ENCODE measurements at regions not wholly inside any gene's neighbourhood (a gene's known extent, or its start where the extent isn't known, plus 50 kb on each side); places are given as distances from the start of the nearest gene placed in this dataset.

DNA sequence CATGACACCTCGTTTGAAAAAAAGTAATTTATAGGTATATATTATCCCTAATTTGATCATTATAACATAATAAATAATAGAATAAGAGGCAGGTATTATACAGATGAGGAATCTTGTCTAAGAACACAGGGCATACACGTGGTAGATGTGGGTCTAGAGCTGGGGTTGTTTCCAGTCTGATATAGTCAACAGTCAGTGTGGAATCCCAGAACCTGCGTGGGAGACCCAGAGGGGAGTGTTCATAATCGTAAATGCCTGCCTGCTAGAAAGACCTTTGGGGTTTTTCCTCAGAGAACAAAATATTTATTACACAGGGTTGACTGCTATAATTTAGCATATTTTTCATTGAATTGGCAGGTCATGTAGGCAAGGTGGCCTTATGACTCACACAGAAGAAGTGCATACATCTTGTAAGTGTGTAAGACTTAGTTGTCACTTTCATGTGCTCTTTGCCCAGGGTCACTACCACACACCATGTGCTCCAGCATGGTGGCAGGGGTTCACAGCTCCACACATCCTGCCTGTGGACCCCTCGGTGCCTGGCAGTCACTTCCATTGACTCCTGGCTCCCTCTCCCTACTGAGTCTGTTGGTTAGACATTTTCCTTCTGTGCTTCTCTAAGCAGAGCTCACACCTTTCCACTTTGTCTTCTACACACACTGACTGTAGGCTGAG is 94.9 kb upstream of the IKZF1 start:
- no peak overlapping the region for H3K9ac ChIP-seq (ENCODE audit: control insufficient read depth, insufficient read depth, low read length)
- no peaks in the 10 kb centered on the region; the same call in 2 of the 3 replicates for H3K9me3 ChIP-seq (replicated peaks; ENCODE audit: control insufficient read depth, insufficient read depth, low read length)
- no peak overlapping the region for H3K4me2 ChIP-seq (ENCODE audit: control insufficient read depth, insufficient read depth)
- no TSS peak for BruUV-seq (replicated peaks)
- H3K79me2 ChIP-seq (ENCODE audit: control insufficient read depth, insufficient read depth, low read length), result no peaks in the 10 kb centered on the region
- SMC1A ChIA-PET (ENCODE audit: uncharacterized antibody, unreplicated experiment), result interaction anchor here (0.7 to 16.6 kb wide), 15 partner anchors 9 to 214 kb away, joined by 3 to 274 read pairs (median 8); no protein-coding TSS in a partner anchor
- no peaks in the 10 kb centered on the region for H3K27me3 ChIP-seq (replicated peaks in 1 of 2; ENCODE audit: control insufficient read depth in 2 of 2, insufficient read depth in 2 of 2, low read length in 1 of 2)
- DNase-seq (ENCODE audit: low read depth, low spot score), result no peak
- H3K27ac ChIP-seq (ENCODE audit: control insufficient read depth, insufficient read depth), result no peak overlapping the region
- intact Hi-C loops (cut with micrococcal nuclease; ENCODE audit: unreplicated experiment), result loop anchor here (10.0 kb wide), 1 partner anchor 425 kb away; no protein-coding TSS in a partner anchor
- no peak for FAIRE-seq
- POLR2A ChIA-PET, result interaction anchor here (1.0 to 1.3 kb wide), 2 partner anchors 64 to 170 kb away, joined by 3 read pairs; no protein-coding TSS in a partner anchor
- no peak for TF ChIP-seq RAD21 (IDR thresholded peaks at IDR 0.05; ENCODE audit: insufficient read depth, low read depth, low read length)
- no peak for TF ChIP-seq ZSCAN29 (IDR thresholded peaks at IDR 0.05)
- no peak for TF ChIP-seq ZZZ3 (IDR thresholded peaks at IDR 0.05; ENCODE audit: control insufficient read depth, insufficient read length, low read depth)
- TF ChIP-seq YY1 (IDR thresholded peaks at IDR 0.05; ENCODE audit: low read depth, low read length), result no peak
- TF ChIP-seq POLR2AphosphoS5 (IDR thresholded peaks at IDR 0.05; ENCODE audit: low read length), result no peak
- no peak for TF ChIP-seq ZNF622 (IDR thresholded peaks at IDR 0.05)
- no peak for TF ChIP-seq BACH1 (IDR thresholded peaks at IDR 0.05; ENCODE audit: borderline replicate concordance)
- TF ChIP-seq MYB (IDR thresholded peaks at IDR 0.05; ENCODE audit: borderline replicate concordance, low read depth, low read length), result no peak
- TF ChIP-seq MEF2B (IDR thresholded peaks at IDR 0.05; ENCODE audit: partially characterized antibody, poor library complexity, severe bottlenecking), result no peak
- no peak for TF ChIP-seq CHD4 (IDR thresholded peaks at IDR 0.05)
- TF ChIP-seq BCL11A (IDR thresholded peaks at IDR 0.05; ENCODE audit: low read depth, low read length), result no peak
- TF ChIP-seq SMAD5 (IDR thresholded peaks at IDR 0.05; ENCODE audit: low read depth), result no peak
- no peak for TF ChIP-seq TCF7 (IDR thresholded peaks at IDR 0.05; ENCODE audit: borderline replicate concordance)
- no peak for TF ChIP-seq SMARCA5 (IDR thresholded peaks at IDR 0.05)
- TF ChIP-seq, protein P1, sequence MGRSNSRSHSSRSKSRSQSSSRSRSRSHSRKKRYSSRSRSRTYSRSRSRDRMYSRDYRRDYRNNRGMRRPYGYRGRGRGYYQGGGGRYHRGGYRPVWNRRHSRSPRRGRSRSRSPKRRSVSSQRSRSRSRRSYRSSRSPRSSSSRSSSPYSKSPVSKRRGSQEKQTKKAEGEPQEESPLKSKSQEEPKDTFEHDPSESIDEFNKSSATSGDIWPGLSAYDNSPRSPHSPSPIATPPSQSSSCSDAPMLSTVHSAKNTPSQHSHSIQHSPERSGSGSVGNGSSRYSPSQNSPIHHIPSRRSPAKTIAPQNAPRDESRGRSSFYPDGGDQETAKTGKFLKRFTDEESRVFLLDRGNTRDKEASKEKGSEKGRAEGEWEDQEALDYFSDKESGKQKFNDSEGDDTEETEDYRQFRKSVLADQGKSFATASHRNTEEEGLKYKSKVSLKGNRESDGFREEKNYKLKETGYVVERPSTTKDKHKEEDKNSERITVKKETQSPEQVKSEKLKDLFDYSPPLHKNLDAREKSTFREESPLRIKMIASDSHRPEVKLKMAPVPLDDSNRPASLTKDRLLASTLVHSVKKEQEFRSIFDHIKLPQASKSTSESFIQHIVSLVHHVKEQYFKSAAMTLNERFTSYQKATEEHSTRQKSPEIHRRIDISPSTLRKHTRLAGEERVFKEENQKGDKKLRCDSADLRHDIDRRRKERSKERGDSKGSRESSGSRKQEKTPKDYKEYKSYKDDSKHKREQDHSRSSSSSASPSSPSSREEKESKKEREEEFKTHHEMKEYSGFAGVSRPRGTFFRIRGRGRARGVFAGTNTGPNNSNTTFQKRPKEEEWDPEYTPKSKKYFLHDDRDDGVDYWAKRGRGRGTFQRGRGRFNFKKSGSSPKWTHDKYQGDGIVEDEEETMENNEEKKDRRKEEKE (IDR thresholded peaks at IDR 0.05), result no peak
- no peak for TF ChIP-seq HDAC2 (IDR thresholded peaks at IDR 0.05)
- TF ChIP-seq, protein P2, sequence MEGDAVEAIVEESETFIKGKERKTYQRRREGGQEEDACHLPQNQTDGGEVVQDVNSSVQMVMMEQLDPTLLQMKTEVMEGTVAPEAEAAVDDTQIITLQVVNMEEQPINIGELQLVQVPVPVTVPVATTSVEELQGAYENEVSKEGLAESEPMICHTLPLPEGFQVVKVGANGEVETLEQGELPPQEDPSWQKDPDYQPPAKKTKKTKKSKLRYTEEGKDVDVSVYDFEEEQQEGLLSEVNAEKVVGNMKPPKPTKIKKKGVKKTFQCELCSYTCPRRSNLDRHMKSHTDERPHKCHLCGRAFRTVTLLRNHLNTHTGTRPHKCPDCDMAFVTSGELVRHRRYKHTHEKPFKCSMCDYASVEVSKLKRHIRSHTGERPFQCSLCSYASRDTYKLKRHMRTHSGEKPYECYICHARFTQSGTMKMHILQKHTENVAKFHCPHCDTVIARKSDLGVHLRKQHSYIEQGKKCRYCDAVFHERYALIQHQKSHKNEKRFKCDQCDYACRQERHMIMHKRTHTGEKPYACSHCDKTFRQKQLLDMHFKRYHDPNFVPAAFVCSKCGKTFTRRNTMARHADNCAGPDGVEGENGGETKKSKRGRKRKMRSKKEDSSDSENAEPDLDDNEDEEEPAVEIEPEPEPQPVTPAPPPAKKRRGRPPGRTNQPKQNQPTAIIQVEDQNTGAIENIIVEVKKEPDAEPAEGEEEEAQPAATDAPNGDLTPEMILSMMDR (IDR thresholded peaks at IDR 0.05 in 2 of 3, conservative IDR thresholded peaks at IDR 0.05 in 1 of 3; ENCODE audit: control insufficient read depth in 2 of 3, extremely low read depth in 1 of 3, insufficient read depth in 1 of 3, low read depth in 3 of 3, low read length in 3 of 3), result no peak
- no peak for TF ChIP-seq ESRRA (IDR thresholded peaks at IDR 0.05; ENCODE audit: low read length)
- TF ChIP-seq SP1 (IDR thresholded peaks at IDR 0.05; ENCODE audit: low read depth, low read length), result no peak
- no peak for TF ChIP-seq IKZF2 (IDR thresholded peaks at IDR 0.05)
- RAD21 ChIA-PET (ENCODE audit: unreplicated experiment), result interaction anchor here (0.8 to 6.5 kb wide), 9 partner anchors 12 to 211 kb away, joined by 3 to 47 read pairs (median 4); no protein-coding TSS in a partner anchor
- peaks cover 9% of the 10 kb centered on the region for H3K4me1 ChIP-seq (ENCODE audit: control insufficient read depth, insufficient read depth, low read length)
- H2AFZ ChIP-seq (ENCODE audit: control insufficient read depth, low read depth, low read length), result no peak overlapping the region
- CTCF ChIA-PET, result interaction anchor here (0.9 to 10.3 kb wide), 9 partner anchors 10 to 213 kb away, joined by 3 to 257 read pairs (median 4); no protein-coding TSS in a partner anchor
- peak; percentile 17 for ATAC-seq
- WGBS (ENCODE audit: insufficient coverage, insufficient replicate concordance, low lambda C conversion rate, missing lambda C conversion rate), result 25% methylated on average over 5 of the region's 5 CpGs
- no peak overlapping the region for H3K4me3 ChIP-seq
- H4K20me1 ChIP-seq (ENCODE audit: control insufficient read depth, insufficient read depth), result no peaks in the 10 kb centered on the region
- in situ Hi-C loops (cut with MboI), result loop anchor here (10.0 kb wide), 2 partner anchors 205 to 945 kb away; no protein-coding TSS in a partner anchor
- H3K36me3 ChIP-seq (ENCODE audit: control insufficient read depth in 2 of 2, insufficient read depth in 2 of 2, low read length in 1 of 2), result no peaks in the 10 kb centered on the region

All from GM12878 (cell line).